K562 (cell line): ENCODE measurements at regions not wholly inside any gene's neighbourhood (a gene's known extent, or its start where the extent isn't known, plus 50 kb on each side); places are given as distances from the start of the nearest gene placed in this dataset.

Source experiments
- ATAC-seq: fragments of 200-7000 bp; cut with Tn5 transposase; 3 replicates; pipeline ENCODE4 v1.9.1; 2020; ENCODE audit warnings: moderate library complexity
- BruUV-seq: library from RNA; stranded (reverse); fragments of 400-500 nt; replicated peaks from 2 replicates; lab custom pipeline; 2021; lab: Mats Ljungman, UMichigan
- CTCF ChIA-PET: fragments of 300-600 bp; formaldehyde crosslinking; extraction: SDS; loops from one replicate; lab custom pipeline; 2021; ENCODE audit warnings: low intra/inter-chr PET ratio; lab: Yijun Ruan, JAX
- POLR2A ChIA-PET: fragments of 300-600, 350-650 bp; sonication (Branson Sonifier 250); formaldehyde crosslinking; extraction: SDS; loops from one replicate; lab custom pipeline; 2021; ENCODE audit warnings: antibody characterized with exemption, inconsistent platforms; lab: Yijun Ruan, JAX
- DNase-seq, 4 experiments: peaks; one replicate each; pipeline versions ENCODE4 v3.0.0 to v3.0.0-alpha.2; 2011 to 2018; ENCODE audit warnings: low spot score in 3 of 4, mixed read lengths in 3 of 4; ENCODE audit errors: extremely low read depth in 1 of 4
- FAIRE-seq: peaks from 2 replicates; lab custom pipeline; 2011; peaks lifted over from hg19 to GRCh38; lab: Jason Lieb, UNC
- H2AFZ ChIP-seq: 2 replicates; pipeline ENCODE4 v1.6.0; 2011; ENCODE audit warnings: low read depth, low read length, control low read depth, inconsistent platforms
- H3K27ac ChIP-seq: fragments of 200-600 bp; 3 replicates; pipeline ENCODE4 v1.8.0; 2011; ENCODE audit warnings: low read depth, mild to moderate bottlenecking, control low read depth, inconsistent platforms, low read length, moderate library complexity, mixed read lengths; ENCODE audit errors: extremely low read depth
- H3K27me3 ChIP-seq, 2 experiments: fragments of 300-600 bp in 1 of 2; 2 replicates in 1 of 2; 3 replicates in 1 of 2; pipeline versions ENCODE4 v1.6.0 to v1.8.0; 2011; ENCODE audit warnings: inconsistent platforms in 2 of 2, low read length in 2 of 2, mild to moderate bottlenecking in 1 of 2, mixed read lengths in 1 of 2, moderate library complexity in 1 of 2; ENCODE audit not compliant: control insufficient read depth in 2 of 2, insufficient read depth in 2 of 2
- H3K36me3 ChIP-seq: fragments of 300-600 bp; 3 replicates; pipeline ENCODE4 v1.8.0; 2011; ENCODE audit warnings: mild to moderate bottlenecking, low read length, inconsistent platforms; ENCODE audit not compliant: control insufficient read depth, insufficient read depth
- H3K4me1 ChIP-seq, 2 experiments: fragments of 200-600 bp in 1 of 2; replicated peaks in 1 of 2; 2 replicates in 1 of 2; 3 replicates in 1 of 2; pipeline versions ENCODE4 v1.5.1 to v1.8.0; 2011; ENCODE audit warnings: inconsistent platforms in 2 of 2, low read length in 2 of 2, mild to moderate bottlenecking in 1 of 2, mixed read lengths in 1 of 2, moderate library complexity in 1 of 2; ENCODE audit not compliant: control insufficient read depth in 2 of 2, insufficient read depth in 2 of 2
- H3K4me2 ChIP-seq: 2 replicates; pipeline ENCODE4 v1.6.1; 2011; ENCODE audit warnings: low read length, control low read depth, inconsistent platforms, mixed read lengths; ENCODE audit not compliant: insufficient read depth
- H3K4me3 ChIP-seq: fragments of 200-600 bp; sonication (generic), shearing (Covaris generic); 2 replicates; pipeline ENCODE4 v1.5.1; 2016; ENCODE audit warnings: control low read depth, inconsistent platforms
- H3K79me2 ChIP-seq: fragments of 200-600 bp; 3 replicates; pipeline ENCODE4 v1.8.0; 2011; ENCODE audit warnings: low read length, inconsistent platforms; ENCODE audit not compliant: control insufficient read depth, insufficient read depth
- H3K9ac ChIP-seq, 2 experiments: 2 replicates each; pipeline versions ENCODE4 v1.6.0 to v1.6.1; 2011; ENCODE audit warnings: low read depth in 2 of 2, low read length in 2 of 2, control low read depth in 1 of 2, inconsistent platforms in 1 of 2, mild to moderate bottlenecking in 1 of 2, mixed read lengths in 1 of 2; ENCODE audit not compliant: insufficient read depth in 1 of 2
- H3K9me1 ChIP-seq: one replicate; pipeline ENCODE4 v1.6.0; 2011; ENCODE audit warnings: inconsistent platforms, mild to moderate bottlenecking, low read length, moderate library complexity; ENCODE audit not compliant: control insufficient read depth, insufficient read depth
- H3K9me3 ChIP-seq: replicated peaks from 2 replicates; pipeline ENCODE4 v1.5.1; 2011; ENCODE audit warnings: low read depth, low read length, inconsistent platforms; ENCODE audit not compliant: control insufficient read depth, insufficient read depth
- H4K20me1 ChIP-seq: replicated peaks from 2 replicates; pipeline ENCODE4 v1.6.1; 2011; ENCODE audit warnings: low read length, inconsistent platforms, mixed read lengths; ENCODE audit not compliant: control insufficient read depth, insufficient read depth
- ATF7 ChIP-seq: fragments of 450-650 bp; IDR thresholded peaks from 2 replicates; pipeline ENCODE4 v1.7.1; 2014; ENCODE audit warnings: mild to moderate bottlenecking, moderate library complexity
- BRD9 ChIP-seq: fragments of 450-650 bp; IDR thresholded peaks from 2 replicates; pipeline ENCODE4 v1.6.1; 2018; ENCODE audit warnings: low read depth; ENCODE audit not compliant: partially characterized antibody
- CBFA2T3 ChIP-seq: fragments of 450-650 bp; IDR thresholded peaks from 2 replicates; pipeline ENCODE4 v1.6.1; 2017
- CHD4 ChIP-seq: fragments of 200-600 bp; sonication (generic); IDR thresholded peaks from 3 replicates; pipeline ENCODE4 v1.6.1; 2012; ENCODE audit warnings: low read depth, mild to moderate bottlenecking, mixed read lengths, low read length, inconsistent platforms; ENCODE audit not compliant: insufficient read depth, insufficient replicate concordance, poor library complexity, severe bottlenecking
- EZH2 ChIP-seq: IDR thresholded peaks from 2 replicates; pipeline ENCODE4 v1.6.1; 2012; ENCODE audit warnings: low read depth, mild to moderate bottlenecking, inconsistent platforms, low read length, borderline replicate concordance
- HMGN3 ChIP-seq: IDR thresholded peaks from 2 replicates; pipeline ENCODE4 v1.6.1; 2011; ENCODE audit warnings: borderline replicate concordance, low read depth, mild to moderate bottlenecking, mixed read lengths, low read length; ENCODE audit not compliant: insufficient read length; ENCODE audit errors: extremely low read depth
- MAZ ChIP-seq, 2 experiments: fragments of 450-650 bp in 1 of 2; sonication (generic) in 1 of 2; formaldehyde crosslinking; IDR thresholded peaks in 1 of 2; conservative IDR thresholded peaks in 1 of 2; 2 replicates each; pipeline versions ENCODE4 v1.4.0 to v1.5.0; 2020; ENCODE audit warnings: mild to moderate bottlenecking in 1 of 2, missing genetic modification reagents in 1 of 2
- MTA3 ChIP-seq: fragments of 450-650 bp; formaldehyde crosslinking; IDR thresholded peaks from 2 replicates; pipeline ENCODE4 v1.6.1; 2017; ENCODE audit warnings: mild to moderate bottlenecking, borderline replicate concordance
- NFE2L1 ChIP-seq: fragments of 450-650 bp; IDR thresholded peaks from 2 replicates; pipeline ENCODE4 v1.6.1; 2016; ENCODE audit warnings: missing genetic modification characterization, low read depth, mild to moderate bottlenecking, missing compliant biosample characterization, moderate library complexity, borderline replicate concordance
- SMAD1 ChIP-seq: fragments of 150-350 bp; IDR thresholded peaks from 2 replicates; pipeline ENCODE4 v1.6.1; 2014; ENCODE audit warnings: low read length, low read depth; ENCODE audit not compliant: partially characterized antibody
- STAG1 ChIP-seq: sonication (generic); formaldehyde crosslinking; IDR thresholded peaks from 2 replicates; pipeline ENCODE4 v1.5.0; 2020; ENCODE audit warnings: missing genetic modification reagents, borderline replicate concordance
- TOE1 ChIP-seq, 2 experiments: fragments of 450-650 bp in 1 of 2; sonication (generic) in 1 of 2; formaldehyde crosslinking in 1 of 2; IDR thresholded peaks; 2 replicates each; pipeline versions ENCODE4 v1.7.1 to v1.8.0; 2016 to 2022; ENCODE audit warnings: borderline replicate concordance in 2 of 2, mild to moderate bottlenecking in 2 of 2, antibody characterized with exemption in 1 of 2, inconsistent platforms in 1 of 2, low read depth in 1 of 2, missing genetic modification reagents in 1 of 2, moderate library complexity in 1 of 2
- WGBS: fragments of 100-300 bp; shearing (Covaris generic); methylation state at CpG from one replicate; pipeline ENCODE4 v1.1.6; 2016; ENCODE audit warnings: low coverage, mixed read lengths; ENCODE audit not compliant: insufficient coverage; ENCODE audit errors: missing lambda C conversion rate; 5-methylcytosine and 5-hydroxymethylcytosine counted together
- in situ Hi-C: fragments of 300-500 bp; cut with MboI; formaldehyde crosslinking; loops from 4 replicates; pipeline ENCODE4 v1.15.0; 2018; ENCODE audit warnings: inconsistent platforms, mixed read lengths
- intact Hi-C: fragments of 100-400 bp; cut with micrococcal nuclease; formaldehyde crosslinking; loops from 2 replicates; pipeline ENCODE4 v1.14.2; 2022
- TF ChIP-seq, protein P1 (sequence below): fragments of 250-450 bp; sonication (Bioruptor Pico); IDR thresholded peaks from 2 replicates; pipeline ENCODE4 v1.8.0; 2021; ENCODE audit warnings: moderate library complexity, mild to moderate bottlenecking, inconsistent platforms

DNA sequence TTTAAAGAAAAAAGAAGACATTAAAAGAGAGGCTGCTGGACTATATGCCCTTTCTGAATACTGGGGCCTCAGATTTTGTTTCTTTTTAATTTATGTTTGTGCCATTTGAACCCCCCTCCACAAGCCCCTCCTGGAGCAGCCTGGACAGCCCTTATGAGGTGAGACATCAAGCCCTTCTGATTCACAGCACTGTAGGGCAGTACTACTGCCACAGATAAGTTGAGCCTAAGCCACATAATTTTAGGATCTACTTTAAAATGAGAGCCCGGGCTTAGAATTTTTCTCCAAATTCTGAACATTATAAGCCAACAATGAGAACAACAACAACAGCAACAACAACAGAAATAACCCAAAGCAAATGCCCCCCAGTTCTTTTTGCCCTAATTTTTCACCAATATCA is 256.9 kb upstream of the SALL1 start:
- ChIA-PET POLR2A (no interaction called here), CTCF (no interaction called here)
- ATAC-seq (no peak), DNase-seq (no peak), FAIRE-seq (no peak)
- BruUV-seq = no TSS peak
- in situ Hi-C loops = no loop called here
- WGBS = 0% methylated on average over 1 of the region's 1 CpG
- Histone ChIP-seq H4K20me1 (no peaks in the 10 kb centered on the region), H3K4me2 (no peak overlapping the region), H3K4me1 (no peaks in the 10 kb centered on the region), H3K9ac (no peak overlapping the region), H3K9me3 (no peaks in the 10 kb centered on the region), H3K27ac (no peak overlapping the region), H2AFZ (no peak overlapping the region), H3K27me3 (no peaks in the 10 kb centered on the region), H3K36me3 (no peaks in the 10 kb centered on the region), H3K4me3 (no peak overlapping the region), H3K79me2 (no peaks in the 10 kb centered on the region), H3K9me1 (no peaks in the 10 kb centered on the region)
- intact Hi-C loops = no loop called here
- TF ChIP-seq CBFA2T3 = no peak
- no peak for TF ChIP-seq TOE1 (IDR thresholded peaks at IDR 0.05; ENCODE audit: borderline replicate concordance)
- no peak for TF ChIP-seq TOE1 (CRISPR knock-in tag; IDR thresholded peaks at IDR 0.05; ENCODE audit: borderline replicate concordance, low read depth)
- no peak for TF ChIP-seq EZH2
- TF ChIP-seq CHD4 = no peak
- TF ChIP-seq, protein P1, sequence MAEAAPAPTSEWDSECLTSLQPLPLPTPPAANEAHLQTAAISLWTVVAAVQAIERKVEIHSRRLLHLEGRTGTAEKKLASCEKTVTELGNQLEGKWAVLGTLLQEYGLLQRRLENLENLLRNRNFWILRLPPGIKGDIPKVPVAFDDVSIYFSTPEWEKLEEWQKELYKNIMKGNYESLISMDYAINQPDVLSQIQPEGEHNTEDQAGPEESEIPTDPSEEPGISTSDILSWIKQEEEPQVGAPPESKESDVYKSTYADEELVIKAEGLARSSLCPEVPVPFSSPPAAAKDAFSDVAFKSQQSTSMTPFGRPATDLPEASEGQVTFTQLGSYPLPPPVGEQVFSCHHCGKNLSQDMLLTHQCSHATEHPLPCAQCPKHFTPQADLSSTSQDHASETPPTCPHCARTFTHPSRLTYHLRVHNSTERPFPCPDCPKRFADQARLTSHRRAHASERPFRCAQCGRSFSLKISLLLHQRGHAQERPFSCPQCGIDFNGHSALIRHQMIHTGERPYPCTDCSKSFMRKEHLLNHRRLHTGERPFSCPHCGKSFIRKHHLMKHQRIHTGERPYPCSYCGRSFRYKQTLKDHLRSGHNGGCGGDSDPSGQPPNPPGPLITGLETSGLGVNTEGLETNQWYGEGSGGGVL = no peak
- no peak for TF ChIP-seq ATF7
- no peak for TF ChIP-seq STAG1 (CRISPR knock-in tag)
- no peak for TF ChIP-seq NFE2L1
- TF ChIP-seq SMAD1 = no peak
- no peak for TF ChIP-seq MAZ (CRISPR knock-in tag; conservative IDR thresholded peaks at IDR 0.05 in 1 of 2, IDR thresholded peaks at IDR 0.05 in 1 of 2)
- TF ChIP-seq HMGN3 = no peak
- no peak for TF ChIP-seq BRD9
- TF ChIP-seq MTA3 = no peak
